Stimulated activated CD4-positive, alpha-beta T cell treated with anti-CD3 and anti-CD28 coated beads, Interleukin-2, amount 100 ng/mL, for 24 hours (primary cell): ENCODE measurements at regions not wholly inside any gene's neighbourhood (a gene's known extent, or its start where the extent isn't known, plus 50 kb on each side); places are given as distances from the start of the nearest gene placed in this dataset.
"Not testable (repeated sequence)": the region's sequence is repeated elsewhere in the genome, so short reads cannot be mapped to it uniquely, and the experiment has no call there.

Experiments used
- DNase-seq, 2 donors: peaks; one replicate each; pipeline ENCODE4 v3.0.0-alpha.2; 2020

DNA sequence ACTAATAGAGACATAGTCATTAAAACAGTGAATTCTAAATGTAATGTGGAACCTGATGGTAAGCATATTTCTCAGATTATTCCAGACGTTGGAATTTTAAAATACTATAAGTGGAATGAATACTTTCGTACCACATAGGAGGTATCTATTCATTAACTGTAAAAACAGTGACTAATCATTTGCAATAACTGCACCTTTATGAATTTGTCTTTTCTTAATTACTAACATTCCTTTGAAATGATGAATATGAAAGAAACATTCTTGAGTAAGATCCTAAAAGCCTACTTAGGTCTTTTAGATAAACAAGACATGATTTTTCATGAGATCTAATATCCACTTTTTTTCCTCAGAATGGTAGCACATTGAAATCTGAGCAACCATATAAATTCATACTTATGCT is 549.0 kb upstream of the LRRN3 start:
- DNase-seq: no peak

- DNase-seq: no peak
Observed at GRCh38 chr7:110544194-110544593, 546.7 kb upstream of the LRRN3 start.

DNA sequence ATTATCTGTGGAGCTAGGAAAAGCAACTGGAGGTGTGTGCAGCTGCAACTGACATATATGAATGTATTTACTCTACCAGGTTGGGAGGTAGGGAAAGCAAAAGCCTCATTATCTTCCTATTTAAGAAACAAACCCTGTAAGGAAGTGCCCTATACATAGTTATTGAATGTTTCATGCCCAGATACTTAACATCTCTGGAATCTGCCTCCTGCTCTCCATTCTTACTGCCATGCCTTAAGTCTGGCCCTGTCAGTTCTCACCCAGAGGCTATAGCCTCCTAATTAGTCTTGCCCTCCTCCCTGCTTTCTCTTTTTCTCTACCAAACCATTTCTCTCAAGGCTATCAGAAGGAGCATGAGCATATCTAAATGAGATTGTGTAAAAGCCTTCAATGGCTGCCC is 542.6 kb upstream of the LRRN3 start:
- DNase-seq: no peak

DNA sequence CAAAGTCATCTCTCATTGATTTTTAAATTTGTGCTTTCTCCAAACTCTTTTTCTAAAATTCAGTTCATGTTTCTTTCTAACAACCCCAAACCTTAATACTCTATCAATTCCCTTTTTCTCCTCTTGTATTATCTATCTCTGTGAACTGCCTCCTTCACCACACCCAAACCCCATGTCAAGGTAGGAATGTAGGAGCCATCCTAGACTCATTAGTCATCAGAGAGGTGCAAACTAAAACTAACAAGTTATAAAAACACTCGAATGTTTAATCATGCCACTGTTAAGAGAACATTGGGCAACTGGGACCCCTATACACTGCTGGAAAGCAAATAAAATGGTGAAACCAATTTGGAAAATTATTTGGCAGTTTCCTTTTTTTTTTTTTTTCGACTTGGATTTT is 533.8 kb upstream of the LRRN3 start:
- no peak for DNase-seq

GRCh38 chr7:110563286-110563685 is 527.6 kb upstream of the LRRN3 start:
- DNase-seq: not testable (repeated sequence)

GRCh38 chr7:110564246-110564645 is 526.7 kb upstream of the LRRN3 start:
- no peak for DNase-seq

DNA sequence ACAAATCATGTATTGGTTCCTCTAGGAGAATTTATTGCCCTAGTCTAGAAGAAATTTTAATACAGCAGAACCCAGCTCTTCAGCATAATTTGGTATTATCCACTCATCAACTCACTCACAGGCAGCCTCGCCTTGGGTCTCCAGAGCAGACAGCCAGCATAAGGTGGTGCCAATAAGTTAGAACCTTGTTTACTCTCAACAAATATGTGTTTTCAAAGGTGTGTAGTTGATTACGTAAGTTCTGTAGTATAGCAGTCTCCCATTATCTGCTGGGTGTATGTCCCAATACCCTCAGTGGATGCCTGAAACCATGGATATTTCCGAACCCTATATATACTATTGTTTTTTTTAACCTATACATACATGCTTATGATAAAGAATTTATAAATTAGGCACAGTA is 522.5 kb upstream of the LRRN3 start:
- no peak for DNase-seq

DNA sequence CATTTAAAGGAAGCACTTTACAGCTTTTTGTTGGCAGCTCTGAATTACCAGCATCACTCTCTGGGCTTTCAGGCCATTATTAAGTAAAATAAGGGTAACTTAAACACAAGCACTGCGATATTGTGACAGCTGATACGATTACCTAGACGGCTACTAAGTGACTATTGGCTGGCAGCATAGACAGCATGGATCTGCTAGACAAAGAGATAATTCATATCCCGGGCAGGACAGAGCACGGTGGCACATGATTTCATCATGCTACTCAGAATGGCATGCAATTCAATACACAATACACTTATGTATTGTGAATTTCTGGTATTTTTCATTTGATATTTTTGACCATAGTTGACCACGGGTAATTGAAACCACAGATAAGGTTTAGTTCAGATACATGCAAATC is 522.0 kb upstream of the LRRN3 start:
- no peak for DNase-seq

GRCh38 chr7:110569486-110570205 is 521.3 kb upstream of the LRRN3 start:
- no peak for DNase-seq

DNA sequence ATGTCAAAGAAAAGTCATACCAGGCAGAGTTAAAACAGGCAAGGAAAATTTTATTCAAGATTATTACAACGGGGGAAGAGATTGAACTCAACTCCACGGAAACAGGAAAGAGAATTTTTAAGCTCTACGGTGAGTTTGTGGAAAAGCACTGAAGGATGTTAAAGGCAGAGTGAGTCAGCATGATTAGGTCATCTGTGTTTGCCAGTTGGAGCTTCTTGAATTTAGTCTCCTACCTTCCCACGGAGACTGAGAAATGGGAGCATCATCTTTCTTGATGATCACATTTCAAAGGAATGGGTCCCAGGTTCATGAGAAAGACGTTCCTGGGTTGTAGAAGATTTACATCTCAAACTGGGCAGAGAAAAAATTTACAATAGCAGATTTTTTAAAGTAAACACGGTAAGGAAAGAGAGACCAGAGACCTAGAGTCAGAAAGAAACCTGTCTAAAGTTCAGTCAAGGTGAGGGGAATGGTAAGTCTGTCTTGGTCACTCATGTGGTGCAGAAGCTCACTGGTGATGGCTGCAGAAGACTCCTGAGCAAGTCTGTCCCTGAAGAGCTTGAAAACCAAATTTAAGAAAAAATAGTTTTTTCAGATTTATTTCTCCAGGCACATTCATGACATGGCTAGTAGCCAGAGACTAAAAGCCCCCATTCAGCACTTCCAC is 516.9 kb upstream of the LRRN3 start:
- no peak for DNase-seq

- DNase-seq: no peak
Observed at GRCh38 chr7:110587294-110587693, 503.6 kb upstream of the LRRN3 start.

GRCh38 chr7:110590415-110590814 is 500.5 kb upstream of the LRRN3 start:
- no peak for DNase-seq

GRCh38 chr7:110591341-110591740 is 499.6 kb upstream of the LRRN3 start:
- DNase-seq: peak in 1 of 2 donors; percentile 3

- DNase-seq: no peak
Observed at GRCh38 chr7:110592557-110592956, 498.4 kb upstream of the LRRN3 start.

- DNase-seq: no peak
Observed at GRCh38 chr7:110593355-110593754, 497.6 kb upstream of the LRRN3 start.

DNA sequence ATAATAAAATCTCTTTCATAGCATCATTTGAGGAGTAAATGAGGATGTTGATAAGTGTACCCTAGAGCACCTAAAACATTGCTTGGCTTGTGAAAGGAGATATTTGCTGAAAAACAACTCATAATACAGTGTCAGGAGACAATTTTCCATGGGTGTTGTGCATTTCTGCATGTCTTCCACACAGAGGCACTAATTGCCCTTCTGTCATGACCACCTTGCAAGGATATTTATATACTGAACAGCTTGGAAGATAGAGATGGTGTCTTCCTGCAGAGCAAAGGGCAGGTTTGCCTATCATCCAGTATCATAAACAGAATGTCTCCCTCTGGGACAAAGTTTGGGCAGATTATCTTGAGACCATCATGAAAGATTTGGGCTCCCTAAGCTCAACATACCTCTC is 495.2 kb upstream of the LRRN3 start:
- DNase-seq: no peak

- no peak for DNase-seq
Observed at GRCh38 chr7:110600956-110601355, 490.0 kb upstream of the LRRN3 start.

DNA sequence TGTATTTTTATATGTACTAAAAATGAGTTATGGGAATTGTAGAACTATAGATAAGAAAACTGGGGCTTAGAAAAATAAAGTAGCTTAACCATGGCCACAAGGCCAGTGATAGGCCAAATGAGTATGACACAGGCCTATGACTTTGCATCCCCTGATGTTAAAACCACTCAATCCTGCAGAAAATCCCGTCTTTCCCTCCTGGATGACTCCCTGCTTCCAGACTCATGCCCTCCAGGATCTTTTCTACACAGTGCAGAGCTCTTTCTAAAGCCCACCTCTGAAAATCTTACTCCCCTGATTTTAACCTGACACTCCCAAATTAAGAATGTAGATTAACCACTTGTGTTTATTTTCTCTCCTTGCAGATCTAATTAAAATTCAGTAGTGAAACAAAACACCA is 489.2 kb upstream of the LRRN3 start:
- DNase-seq: no peak

DNA sequence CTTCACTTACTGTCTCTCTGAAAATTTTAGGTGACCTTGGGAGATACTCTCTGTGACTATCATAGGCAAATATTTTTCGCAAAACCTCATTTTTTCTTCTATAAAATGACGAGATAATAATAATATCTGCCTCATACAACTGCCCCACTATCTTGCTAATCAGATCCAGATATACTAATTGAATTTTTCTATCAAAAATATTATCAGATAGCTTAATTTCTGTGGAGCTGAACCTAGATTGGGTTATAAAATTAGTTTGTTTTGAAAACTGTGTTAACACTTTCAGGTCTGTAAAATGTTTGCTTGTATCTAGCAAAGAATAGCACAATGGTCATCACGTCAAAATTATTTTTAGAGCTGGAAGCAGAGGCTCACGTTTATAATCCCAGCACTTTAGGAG is 486.7 kb upstream of the LRRN3 start:
- no peak for DNase-seq

DNA sequence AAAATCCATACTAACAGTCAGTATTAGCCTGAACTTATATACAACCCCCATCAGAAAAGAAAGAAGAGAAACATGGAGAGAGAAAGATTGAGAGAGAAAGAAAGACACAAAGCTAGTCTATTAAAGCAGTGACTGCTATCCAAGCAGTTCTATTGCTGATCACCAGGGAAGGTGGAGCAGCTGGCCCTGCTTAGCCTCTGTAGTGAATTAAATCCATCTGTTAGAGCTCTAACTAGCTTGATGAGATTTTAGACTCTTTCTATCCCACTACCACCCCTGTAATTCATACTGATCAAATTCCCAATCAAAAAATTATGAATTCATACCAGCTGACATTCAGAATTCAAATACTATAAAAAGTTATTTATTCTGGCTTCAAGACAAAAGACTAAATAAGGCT is 486.0 kb upstream of the LRRN3 start:
- DNase-seq: no peak

GRCh38 chr7:110607050-110607857 is 483.7 kb upstream of the LRRN3 start:
- DNase-seq: no peak

GRCh38 chr7:110609336-110609735 is 481.6 kb upstream of the LRRN3 start:
- no peak for DNase-seq

DNA sequence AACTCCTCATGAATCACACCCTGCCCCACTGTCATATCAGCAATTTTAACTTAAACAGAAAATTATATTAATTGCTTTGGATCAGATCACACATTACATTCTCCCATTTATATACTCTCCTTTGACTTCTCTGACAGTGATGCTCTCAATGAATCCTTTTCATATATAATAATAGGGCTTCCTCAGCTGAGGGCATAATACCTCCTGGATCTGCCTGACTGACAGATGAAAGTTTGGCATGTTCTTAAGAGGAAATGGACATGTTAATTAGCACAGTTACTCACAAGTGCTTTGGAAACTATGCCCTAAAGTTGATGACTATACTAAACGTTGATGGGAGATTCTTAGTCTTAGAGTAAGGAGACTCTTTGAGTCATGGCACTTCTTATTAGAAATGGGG is 478.2 kb upstream of the LRRN3 start:
- no peak for DNase-seq
